ENCODE measurements at regions not wholly inside any gene's neighbourhood (a gene's known extent, or its start where the extent isn't known, plus 50 kb on each side); places are given as distances from the start of the nearest gene placed in this dataset.

DNA sequence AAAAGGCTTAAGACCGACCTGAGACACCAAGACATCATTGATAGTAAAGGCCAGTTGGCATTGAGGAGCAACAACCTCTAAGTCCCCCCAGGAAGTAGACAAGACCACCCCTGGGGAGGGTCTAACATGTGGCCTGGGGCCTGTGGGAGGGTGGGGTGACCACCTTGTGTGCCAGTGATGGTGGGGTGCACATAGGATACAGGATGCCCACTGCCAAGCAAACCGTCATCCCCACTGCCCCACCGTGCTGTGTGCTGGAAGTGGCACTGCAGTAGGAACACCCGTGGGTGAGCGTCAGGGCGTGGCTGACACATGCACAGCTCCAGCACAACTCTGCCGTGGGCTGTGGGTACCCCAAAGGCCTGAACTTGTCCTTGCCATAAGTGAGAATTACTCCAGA, 84.3 kb upstream of the LGALSL start:
- Histone ChIP-seq H3K27ac (no peak overlapping the region), H3K9me3 (no peaks in the 10 kb centered on the region), H3K4me3 (no peak overlapping the region), H3K4me1 (no peaks in the 10 kb centered on the region), H3K36me3 (no peaks in the 10 kb centered on the region), H3K27me3 (no peaks in the 10 kb centered on the region)
- TF ChIP-seq EP300 (IDR thresholded peaks at IDR 0.05; ENCODE audit: low read depth) (no peak), CTCF (IDR thresholded peaks at IDR 0.05) (no peak), POLR2A (IDR thresholded peaks at IDR 0.05) (no peak), POLR2AphosphoS5 (IDR thresholded peaks at IDR 0.05) (no peak)
- WGBS, 2 donors (ENCODE audit: low coverage in 1 of 2) = 80 to 94% methylated on average over 1 to 7 of the region's 7 CpGs
- DNase-seq = no peak
- in situ Hi-C loops (cut with MboI; ENCODE audit: low pct_ligation_motif_present in 1 of 4, low pct_unique_long_range_greater_than_20kb in 1 of 4, low sequenced_read_pairs in 3 of 4) (no loop called here), intact Hi-C loops (cut with DNase I; ENCODE audit: low total_unique reads) (no loop called here)

- H3K27me3 ChIP-seq = no peaks in the 10 kb centered on the region
- H3K9me3 ChIP-seq = no peaks in the 10 kb centered on the region
- TF ChIP-seq POLR2A (IDR thresholded peaks at IDR 0.05) (no peak), EP300 (IDR thresholded peaks at IDR 0.05; ENCODE audit: low read depth) (no peak), CTCF (IDR thresholded peaks at IDR 0.05) (no peak), POLR2AphosphoS5 (IDR thresholded peaks at IDR 0.05) (no peak)
- no peak for DNase-seq
- H3K4me1 ChIP-seq = peaks cover 0 to under 1% (median 0%) of the 10 kb centered on the region in 4 donors
- no peaks in the 10 kb centered on the region for H3K36me3 ChIP-seq
- in situ Hi-C loops (cut with MboI; ENCODE audit: low pct_ligation_motif_present in 1 of 4, low pct_unique_long_range_greater_than_20kb in 1 of 4, low sequenced_read_pairs in 3 of 4) = no loop called here
- intact Hi-C loops (cut with DNase I; ENCODE audit: low total_unique reads) = no loop called here
- no peak overlapping the region for H3K27ac ChIP-seq
- no peak overlapping the region for H3K4me3 ChIP-seq
- WGBS, 2 donors (ENCODE audit: low coverage in 1 of 2) = 62 to 100% methylated on average over 1 to 2 of the region's 2 CpGs
Measured at GRCh38 chr2:64371727-64372126, 82.2 kb upstream of the LGALSL start.

DNA sequence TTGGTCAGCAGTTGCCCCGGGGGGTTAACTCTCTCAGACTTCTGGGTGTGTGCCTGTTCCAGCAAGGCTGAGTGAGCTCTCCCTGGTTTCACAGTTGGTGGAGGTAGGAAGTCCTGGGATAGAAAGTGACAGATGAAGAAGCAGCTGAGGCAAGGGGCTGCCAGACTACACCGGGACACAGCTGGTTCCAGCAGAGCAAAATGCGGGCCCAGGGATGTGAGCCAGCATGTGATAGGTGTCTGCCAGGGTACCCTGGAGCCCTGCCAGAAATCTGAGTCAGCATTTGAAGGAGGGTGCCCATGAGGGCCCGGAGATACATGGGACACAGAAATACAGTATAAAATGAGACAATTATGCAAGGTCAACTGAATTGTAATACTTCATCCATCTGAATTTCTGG, 79.3 kb upstream of the LGALSL start:
- no peak for TF ChIP-seq POLR2A (IDR thresholded peaks at IDR 0.05)
- TF ChIP-seq EP300 (IDR thresholded peaks at IDR 0.05; ENCODE audit: low read depth) = no peak
- no peak for TF ChIP-seq POLR2AphosphoS5 (IDR thresholded peaks at IDR 0.05)
- no peak for TF ChIP-seq CTCF (IDR thresholded peaks at IDR 0.05)
- 60% methylated on average over 4 of the region's 4 CpGs; no CpG with 5 or more reads in 1 of the 2 donors for WGBS, 2 donors (ENCODE audit: low coverage in 1 of 2)
- in situ Hi-C loops (cut with MboI; ENCODE audit: low pct_ligation_motif_present in 1 of 4, low pct_unique_long_range_greater_than_20kb in 1 of 4, low sequenced_read_pairs in 3 of 4) = no loop called here

DNA sequence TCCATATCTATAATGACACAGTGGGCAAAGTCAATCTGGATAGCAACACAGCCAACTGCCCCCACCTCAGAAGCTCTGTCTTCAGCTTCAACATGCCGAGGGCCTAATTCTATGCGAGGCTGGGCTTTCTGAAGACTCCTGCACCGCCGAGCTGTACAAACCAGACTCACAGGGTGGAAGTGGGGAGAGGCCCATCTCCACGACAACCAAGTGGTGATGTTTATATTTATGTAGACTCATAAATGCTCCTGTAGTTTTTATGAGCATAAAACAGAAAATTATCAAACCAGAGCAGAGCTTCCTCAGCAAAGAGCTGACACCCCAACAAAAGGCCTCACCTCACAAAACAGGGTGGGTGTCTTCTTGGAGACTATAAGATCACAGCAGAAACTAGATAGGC, 77.0 kb upstream of the LGALSL start:
- 21 to 45% methylated on average over 3 to 5 of the region's 5 CpGs for WGBS, 2 donors (ENCODE audit: low coverage in 1 of 2)
- in situ Hi-C loops (cut with MboI; ENCODE audit: low pct_ligation_motif_present in 1 of 4, low pct_unique_long_range_greater_than_20kb in 1 of 4, low sequenced_read_pairs in 3 of 4) = no loop called here
- intact Hi-C loops (cut with DNase I; ENCODE audit: low total_unique reads) = no loop called here

More for the DNA sequence above, 79.3 kb upstream of the LGALSL start:
- DNase-seq = no peak
- intact Hi-C loops (cut with DNase I; ENCODE audit: low total_unique reads) = no loop called here
- Histone ChIP-seq H3K36me3 (no peaks in the 10 kb centered on the region), H3K27me3 (peaks cover 3% of the 10 kb centered on the region), H3K4me1 (peaks cover 0 to 6% (median 3%) of the 10 kb centered on the region in 4 donors), H3K4me3 (no peak overlapping the region), H3K9me3 (no peaks in the 10 kb centered on the region), H3K27ac (no peak overlapping the region)

More for the DNA sequence above, 77.0 kb upstream of the LGALSL start:
- TF ChIP-seq POLR2AphosphoS5 (IDR thresholded peaks at IDR 0.05) (no peak), CTCF (IDR thresholded peaks at IDR 0.05) (no peak), POLR2A (IDR thresholded peaks at IDR 0.05) (no peak), EP300 (IDR thresholded peaks at IDR 0.05; ENCODE audit: low read depth) (no peak)
- Histone ChIP-seq H3K9me3 (no peaks in the 10 kb centered on the region), H3K27me3 (peaks cover 7% of the 10 kb centered on the region), H3K4me1 (peaks cover 0 to 6% (median 3%) of the 10 kb centered on the region in 4 donors), H3K4me3 (no peak overlapping the region), H3K27ac (no peak overlapping the region), H3K36me3 (no peaks in the 10 kb centered on the region)
- DNase-seq = peak; percentile 19
